ENCODE measurements at regions not wholly inside any gene's neighbourhood (a gene's known extent, or its start where the extent isn't known, plus 50 kb on each side); places are given as distances from the start of the nearest gene placed in this dataset.

GRCh38 chr16:85465328-85466303 lies 147.5 kb upstream of the GSE1 start:
- no peak for DNase-seq (ENCODE audit: low read depth in 1 of 2, low spot score in 1 of 2)

- no peak for DNase-seq (ENCODE audit: low read depth in 1 of 2, low spot score in 1 of 2)
Observed at GRCh38 chr16:85466304-85466700, 146.8 kb upstream of the GSE1 start.

GRCh38 chr16:85466989-85467388 lies 146.1 kb upstream of the GSE1 start:
- no peak for DNase-seq (ENCODE audit: low read depth in 1 of 2, low spot score in 1 of 2)

GRCh38 chr16:85469929-85470590 lies 143.1 kb upstream of the GSE1 start:
- no peak for DNase-seq (ENCODE audit: low read depth in 1 of 2, low spot score in 1 of 2)

- no peak for DNase-seq (ENCODE audit: low read depth in 1 of 2, low spot score in 1 of 2)
Observed at GRCh38 chr16:85470873-85471272, 142.2 kb upstream of the GSE1 start.

- DNase-seq (ENCODE audit: low read depth in 1 of 2, low spot score in 1 of 2), result no peak
Observed at GRCh38 chr16:85471469-85472431, 141.4 kb upstream of the GSE1 start.

- no peak for DNase-seq (ENCODE audit: low read depth in 1 of 2, low spot score in 1 of 2)
Observed at GRCh38 chr16:85472514-85472913, 140.6 kb upstream of the GSE1 start.

- DNase-seq (ENCODE audit: low read depth in 1 of 2, low spot score in 1 of 2), result no peak
Observed at GRCh38 chr16:85473323-85473722, 139.8 kb upstream of the GSE1 start.

- no peak for DNase-seq (ENCODE audit: low read depth in 1 of 2, low spot score in 1 of 2)
Observed at GRCh38 chr16:85473909-85474620, 139.1 kb upstream of the GSE1 start.

GRCh38 chr16:85474621-85475217 lies 138.4 kb upstream of the GSE1 start:
- DNase-seq (ENCODE audit: low read depth in 1 of 2, low spot score in 1 of 2), result no peak

- no peak for DNase-seq (ENCODE audit: low read depth in 1 of 2, low spot score in 1 of 2)
Observed at GRCh38 chr16:85475233-85475632, 137.9 kb upstream of the GSE1 start.

- DNase-seq (ENCODE audit: low read depth in 1 of 2, low spot score in 1 of 2), result no peak
Observed at GRCh38 chr16:85475691-85476300, 137.3 kb upstream of the GSE1 start.

GRCh38 chr16:85476389-85476788 lies 136.7 kb upstream of the GSE1 start:
- no peak for DNase-seq (ENCODE audit: low read depth in 1 of 2, low spot score in 1 of 2)

- no peak for DNase-seq (ENCODE audit: low read depth in 1 of 2, low spot score in 1 of 2)
Observed at GRCh38 chr16:85477801-85478363, 135.2 kb upstream of the GSE1 start.

GRCh38 chr16:85479972-85480726 lies 133.0 kb upstream of the GSE1 start:
- DNase-seq (ENCODE audit: low read depth in 1 of 2, low spot score in 1 of 2), result no peak

GRCh38 chr16:85480727-85481101 lies 132.4 kb upstream of the GSE1 start:
- DNase-seq (ENCODE audit: low read depth in 1 of 2, low spot score in 1 of 2), result no peak

GRCh38 chr16:85481206-85481605 lies 131.9 kb upstream of the GSE1 start:
- no peak for DNase-seq (ENCODE audit: low read depth in 1 of 2, low spot score in 1 of 2)

- no peak for DNase-seq (ENCODE audit: low read depth in 1 of 2, low spot score in 1 of 2)
Observed at GRCh38 chr16:85481738-85482137, 131.4 kb upstream of the GSE1 start.

- no peak for DNase-seq (ENCODE audit: low read depth in 1 of 2, low spot score in 1 of 2)
Observed at GRCh38 chr16:85483424-85483823, 129.7 kb upstream of the GSE1 start.
